GM19025 (cell line): ENCODE measurements at regions not wholly inside any gene's neighbourhood (a gene's known extent, or its start where the extent isn't known, plus 50 kb on each side); places are given as distances from the start of the nearest gene placed in this dataset.

ENCODE experiments used
- ATAC-seq: cut with Tn5 transposase; IDR thresholded peaks from one replicate; pipeline ENCODE4 v1.9.1; 2021; ENCODE audit warnings: mild to moderate bottlenecking, low read depth, moderate library complexity; ENCODE audit not compliant: unreplicated experiment

- no peak for ATAC-seq
These were observed 113.4 kb upstream of the TCERG1L start for GRCh38 chr10:131424836-131425491.

GRCh38 chr10:131425752-131426533 is 114.4 kb upstream of the TCERG1L start:
- ATAC-seq, result no peak

GRCh38 chr10:131426534-131426898 is 115.0 kb upstream of the TCERG1L start:
- ATAC-seq, result no peak

GRCh38 chr10:131427281-131427680 is 115.8 kb upstream of the TCERG1L start:
- ATAC-seq, result no peak

GRCh38 chr10:131427901-131428300 is 116.4 kb upstream of the TCERG1L start:
- no peak for ATAC-seq

- ATAC-seq, result no peak
These were observed 117.6 kb upstream of the TCERG1L start for GRCh38 chr10:131429141-131429540.

- ATAC-seq, result no peak
These were observed 118.4 kb upstream of the TCERG1L start for GRCh38 chr10:131429942-131430341.

GRCh38 chr10:131430716-131431412 is 119.3 kb upstream of the TCERG1L start:
- ATAC-seq, result no peak

GRCh38 chr10:131431533-131431932 is 120.0 kb upstream of the TCERG1L start:
- no peak for ATAC-seq

GRCh38 chr10:131431978-131432690 is 120.6 kb upstream of the TCERG1L start:
- ATAC-seq, result no peak

- ATAC-seq, result no peak
These were observed 122.0 kb upstream of the TCERG1L start for GRCh38 chr10:131433568-131433967.

GRCh38 chr10:131435232-131435631 is 123.7 kb upstream of the TCERG1L start:
- no peak for ATAC-seq

- no peak for ATAC-seq
These were observed 124.4 kb upstream of the TCERG1L start for GRCh38 chr10:131435760-131436457.

GRCh38 chr10:131436458-131436857 is 124.9 kb upstream of the TCERG1L start:
- no peak for ATAC-seq

GRCh38 chr10:131437556-131438475 is 126.3 kb upstream of the TCERG1L start:
- no peak for ATAC-seq

- no peak for ATAC-seq
These were observed 127.1 kb upstream of the TCERG1L start for GRCh38 chr10:131438665-131439064.

GRCh38 chr10:131439705-131440104 is 128.2 kb upstream of the TCERG1L start:
- ATAC-seq, result no peak

- no peak for ATAC-seq
These were observed 129.2 kb upstream of the TCERG1L start for GRCh38 chr10:131440405-131441360.
